ENCODE measurements at regions not wholly inside any gene's neighbourhood (a gene's known extent, or its start where the extent isn't known, plus 50 kb on each side); places are given as distances from the start of the nearest gene placed in this dataset.

DNA sequence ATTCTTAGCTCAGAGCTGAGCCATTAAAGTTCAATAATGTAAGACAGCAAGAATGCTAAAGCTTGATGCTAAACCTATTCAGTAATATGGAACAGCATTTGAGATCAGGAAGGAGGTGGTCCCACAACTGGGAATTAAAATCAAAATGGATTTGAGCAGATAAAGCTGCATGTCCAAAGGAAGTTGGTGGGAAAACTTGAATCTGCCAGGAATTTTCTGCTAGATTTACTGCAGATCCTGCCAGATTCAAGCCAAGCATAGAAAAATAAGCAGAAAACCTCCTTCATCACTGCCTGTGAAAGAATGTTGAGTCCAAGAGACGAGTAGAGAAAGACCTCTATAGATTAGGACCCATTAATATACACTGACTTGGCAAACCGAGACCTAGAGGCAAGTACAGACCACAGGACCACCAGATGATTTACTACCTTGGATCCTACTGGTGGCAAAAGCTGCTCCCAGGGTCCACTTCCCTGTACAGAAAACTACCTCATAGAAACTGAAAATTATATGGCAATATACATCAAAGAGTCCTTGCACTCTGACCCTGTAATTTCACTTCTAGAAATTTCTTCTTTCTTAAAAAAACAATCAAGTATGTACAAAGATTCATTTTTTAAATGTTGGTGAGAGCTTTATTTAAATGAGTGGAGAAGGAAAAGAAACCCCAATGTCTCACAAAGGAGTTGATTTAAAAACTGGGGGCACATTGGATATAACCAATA, 263.2 kb downstream of the DAD1 start:
- no peaks in the 10 kb centered on the region for H3K27me3 ChIP-seq (replicated peaks in 1 of 4; ENCODE audit: control insufficient read depth in 3 of 4, extremely low read depth in 1 of 4, insufficient read depth in 3 of 4, low read length in 3 of 4)
- H4K5ac ChIP-seq (ENCODE audit: insufficient read length, low read depth, low read length) = no peak overlapping the region
- 88% methylated on average over 2 of the region's 2 CpGs; no CpG with 5 or more reads in 1 of the 2 experiments for WGBS, 2 experiments (ENCODE audit: extremely low coverage in 1 of 2, insufficient coverage in 1 of 2, insufficient read length in 1 of 2, insufficient replicate concordance in 2 of 2, low coverage in 1 of 2, low lambda C conversion rate in 2 of 2, missing lambda C conversion rate in 1 of 2)
- no peak overlapping the region for H4K8ac ChIP-seq (ENCODE audit: extremely low read depth, insufficient read depth, low read length)
- no peaks in the 10 kb centered on the region for H3K79me2 ChIP-seq (ENCODE audit: control insufficient read depth in 1 of 2, insufficient read depth in 2 of 2, low read length in 2 of 2)
- FAIRE-seq = no peak
- no peaks in the 10 kb centered on the region for H3K79me1 ChIP-seq (ENCODE audit: low read depth, low read length)
- CTCF ChIA-PET (ENCODE audit: partially characterized antibody) = interaction anchor here (0.6 to 1.4 kb wide), 3 partner anchors 49 to 231 kb away, joined by 3 to 5 read pairs (median 4); no protein-coding TSS in a partner anchor
- no peak overlapping the region for H2BK20ac ChIP-seq (ENCODE audit: low read length)
- H3K9ac ChIP-seq (replicated peaks in 1 of 4; ENCODE audit: extremely low read depth in 1 of 4, low read depth in 3 of 4, low read length in 3 of 4) = no peak overlapping the region
- no peak overlapping the region for H3K27ac ChIP-seq (ENCODE audit: low read depth, low read length)
- H3K56ac ChIP-seq (replicated peaks; ENCODE audit: insufficient read length, low read depth, low read length) = no peak overlapping the region
- no peaks in the 10 kb centered on the region for H3K4me1 ChIP-seq (replicated peaks in 1 of 4; ENCODE audit: control insufficient read depth in 3 of 4, insufficient read depth in 4 of 4, low read length in 3 of 4)
- no peaks in the 10 kb centered on the region for H3K23me2 ChIP-seq (ENCODE audit: low read depth, low read length)
- no peak overlapping the region for H3K23ac ChIP-seq (ENCODE audit: insufficient read length)
- no peak overlapping the region for H2BK5ac ChIP-seq (ENCODE audit: low read depth, low read length)
- H3K18ac ChIP-seq (ENCODE audit: extremely low read depth, low read length) = no peak overlapping the region
- no peak for DNase-seq (ENCODE audit: low read depth in 1 of 2, low spot score in 2 of 2)
- H3K9me3 ChIP-seq (ENCODE audit: insufficient read depth in 2 of 2, low read depth in 1 of 2, low read length in 1 of 2) = peaks cover 23 to 27% of the 10 kb centered on the region in 2 experiments
- H2BK15ac ChIP-seq (ENCODE audit: low read length) = no peak overlapping the region
- no peak overlapping the region for H3K14ac ChIP-seq (ENCODE audit: insufficient read length)
- H2AFZ ChIP-seq (ENCODE audit: low read length) = no peak overlapping the region
- no peaks in the 10 kb centered on the region for H4K20me1 ChIP-seq (replicated peaks in 1 of 2; ENCODE audit: control insufficient read depth in 1 of 2, insufficient read depth in 2 of 2, low read length in 2 of 2)
- no peak overlapping the region for H4K91ac ChIP-seq (replicated peaks; ENCODE audit: insufficient read length, low read length)
- no peak overlapping the region for H2BK120ac ChIP-seq (replicated peaks; ENCODE audit: low read depth, low read length)
- H3K4ac ChIP-seq (replicated peaks; ENCODE audit: insufficient read length, low read depth, low read length) = no peak overlapping the region
- H2AK5ac ChIP-seq (ENCODE audit: low read depth, low read length) = no peak overlapping the region
- no peak overlapping the region for H3K4me2 ChIP-seq (ENCODE audit: insufficient read depth in 1 of 2, low read depth in 2 of 2, low read length in 2 of 2)
- peaks cover 0 to 5% (median 0%) of the 10 kb centered on the region in 4 experiments; a peak in 2 of 8 replicates for H3K36me3 ChIP-seq (ENCODE audit: control insufficient read depth in 2 of 4, insufficient read depth in 4 of 4, low read length in 3 of 4)
- TF ChIP-seq CBX8 (IDR thresholded peaks at IDR 0.05; ENCODE audit: borderline replicate concordance, low read depth, low read length) (no peak), RFX5 (IDR thresholded peaks at IDR 0.05; ENCODE audit: borderline replicate concordance, low read depth, low read length) (no peak), EZH2 (IDR thresholded peaks at IDR 0.05; ENCODE audit: low read depth, low read length, severe bottlenecking) (no peak), SP4 (IDR thresholded peaks at IDR 0.05; ENCODE audit: low read length) (no peak)
- TF ChIP-seq, protein P1, sequence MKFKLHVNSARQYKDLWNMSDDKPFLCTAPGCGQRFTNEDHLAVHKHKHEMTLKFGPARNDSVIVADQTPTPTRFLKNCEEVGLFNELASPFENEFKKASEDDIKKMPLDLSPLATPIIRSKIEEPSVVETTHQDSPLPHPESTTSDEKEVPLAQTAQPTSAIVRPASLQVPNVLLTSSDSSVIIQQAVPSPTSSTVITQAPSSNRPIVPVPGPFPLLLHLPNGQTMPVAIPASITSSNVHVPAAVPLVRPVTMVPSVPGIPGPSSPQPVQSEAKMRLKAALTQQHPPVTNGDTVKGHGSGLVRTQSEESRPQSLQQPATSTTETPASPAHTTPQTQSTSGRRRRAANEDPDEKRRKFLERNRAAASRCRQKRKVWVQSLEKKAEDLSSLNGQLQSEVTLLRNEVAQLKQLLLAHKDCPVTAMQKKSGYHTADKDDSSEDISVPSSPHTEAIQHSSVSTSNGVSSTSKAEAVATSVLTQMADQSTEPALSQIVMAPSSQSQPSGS (IDR thresholded peaks at IDR 0.05; ENCODE audit: low read length) = no peak
- H3K4me3 ChIP-seq (ENCODE audit: extremely low read depth in 1 of 4, insufficient read depth in 2 of 4, low read depth in 3 of 4, low read length in 4 of 4) = no peak overlapping the region
- no peak overlapping the region for H2BK12ac ChIP-seq (ENCODE audit: low read depth, low read length)
- POLR2A ChIA-PET (ENCODE audit: partially characterized antibody) = interaction anchor here (0.6 kb wide), 1 partner anchor 148 kb away, joined by 3 read pairs; no protein-coding TSS in a partner anchor
